ENCODE measurements at regions not wholly inside any gene's neighbourhood (a gene's known extent, or its start where the extent isn't known, plus 50 kb on each side); places are given as distances from the start of the nearest gene placed in this dataset.
A peak's percentile ranks its signal among the peaks of the same experiment; 100 is the strongest.
"Not testable (repeated sequence)": the region's sequence is repeated elsewhere in the genome, so short reads cannot be mapped to it uniquely, and the experiment has no call there.

DNA sequence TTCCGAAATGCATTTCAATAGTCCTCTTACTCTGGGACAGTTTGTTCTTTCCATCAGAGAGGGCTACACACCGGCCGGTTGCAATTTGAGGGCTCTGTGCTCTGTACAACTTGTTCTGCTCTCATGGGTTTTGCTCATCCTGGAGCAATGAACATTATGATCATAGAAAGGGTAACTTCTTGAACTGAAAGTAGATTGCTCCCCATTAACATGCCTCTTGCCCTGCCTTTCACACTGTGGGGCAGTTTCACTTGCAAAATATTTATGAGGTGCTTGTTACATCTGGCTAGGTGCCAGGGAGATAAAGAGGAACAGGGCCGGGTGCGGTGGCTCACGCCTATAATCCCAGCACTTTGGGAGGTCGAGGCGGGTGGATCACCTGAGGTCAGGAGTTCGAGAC, 97.3 kb upstream of the MPP7 start:
- H3K27me3 ChIP-seq (ENCODE audit: control insufficient read depth in 3 of 3, insufficient read depth in 3 of 3, low read length in 3 of 3), result no peaks in the 10 kb centered on the region
- peaks cover 3 to 20% (median 6%) of the 10 kb centered on the region in 3 donors for H3K4me1 ChIP-seq (ENCODE audit: control insufficient read depth in 3 of 3, insufficient read depth in 2 of 3, low read depth in 1 of 3, low read length in 2 of 3)
- DNase-seq (peak; percentile 85 to 97), FAIRE-seq (no peak)
- H3K36me3 ChIP-seq (ENCODE audit: control insufficient read depth in 3 of 3, insufficient read depth in 2 of 3, low read depth in 1 of 3, low read length in 3 of 3), result no peaks in the 10 kb centered on the region
- 4 to 57% (median 31%) methylated on average over 8 to 9 of the region's 9 CpGs for WGBS, 3 donors
- H3K4me3 ChIP-seq (ENCODE audit: low read depth in 1 of 3, low read length in 3 of 3), result no peak overlapping the region
- H3K9me3 ChIP-seq (ENCODE audit: control insufficient read depth in 2 of 2, insufficient read depth in 1 of 2, low read depth in 1 of 2, low read length in 1 of 2), result no peaks in the 10 kb centered on the region
- H3K27ac ChIP-seq (ENCODE audit: low read depth in 1 of 3, low read length in 2 of 3), result peak overlapping the region; percentile 19 to 81 (median 70)

GRCh38 chr10:28400681-28401080, 97.8 kb upstream of the MPP7 start:
- no peak for FAIRE-seq
- H3K4me1 ChIP-seq (ENCODE audit: control insufficient read depth in 3 of 3, insufficient read depth in 2 of 3, low read depth in 1 of 3, low read length in 2 of 3), result peaks cover 3 to 20% (median 6%) of the 10 kb centered on the region in 3 donors
- 40 to 85% (median 70%) methylated on average over 5 of the region's 5 CpGs for WGBS, 3 donors

DNA sequence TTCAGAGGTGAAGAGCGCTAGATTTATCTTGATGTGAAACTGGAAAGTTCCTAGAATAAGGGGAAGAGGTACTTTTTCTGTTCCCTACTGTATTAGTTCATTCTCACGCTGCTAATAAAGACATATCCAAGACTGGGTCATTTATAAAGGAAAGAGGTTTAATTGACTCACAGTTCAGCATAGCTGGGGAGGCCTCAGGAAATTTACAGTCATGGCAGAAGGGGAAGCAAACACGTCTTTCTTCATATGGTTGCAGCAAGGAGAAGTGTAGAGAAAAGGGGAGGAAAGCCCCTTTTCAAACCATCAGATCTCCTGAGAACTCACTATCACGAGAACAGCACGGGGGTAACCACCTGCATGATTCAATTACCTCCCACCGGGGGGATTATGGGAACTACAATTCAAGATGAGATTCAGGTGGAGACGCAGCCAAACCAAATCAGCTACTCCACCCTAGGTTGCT, 99.8 kb upstream of the MPP7 start:
- not testable (repeated sequence) for H3K4me3 ChIP-seq (ENCODE audit: low read depth in 1 of 3, low read length in 3 of 3); H3K27ac ChIP-seq (ENCODE audit: low read depth in 1 of 3, low read length in 2 of 3); H3K9me3 ChIP-seq (ENCODE audit: control insufficient read depth in 2 of 2, insufficient read depth in 1 of 2, low read depth in 1 of 2, low read length in 1 of 2); H3K27me3 ChIP-seq (ENCODE audit: control insufficient read depth in 3 of 3, insufficient read depth in 3 of 3, low read length in 3 of 3); FAIRE-seq; H3K36me3 ChIP-seq (ENCODE audit: control insufficient read depth in 3 of 3, insufficient read depth in 2 of 3, low read depth in 1 of 3, low read length in 3 of 3); DNase-seq
- 68 to 87% (median 72%) methylated on average over 7 of the region's 7 CpGs for WGBS, 3 donors
- H3K4me1 ChIP-seq (ENCODE audit: control insufficient read depth in 3 of 3, insufficient read depth in 2 of 3, low read depth in 1 of 3, low read length in 2 of 3), result peaks cover 3 to 20% (median 6%) of the 10 kb centered on the region in 3 donors

More at GRCh38 chr10:28400681-28401080, 97.8 kb upstream of the MPP7 start:
- no peak for DNase-seq
- no peak overlapping the region for H3K4me3 ChIP-seq (ENCODE audit: low read depth in 1 of 3, low read length in 3 of 3)
- H3K27me3 ChIP-seq (ENCODE audit: control insufficient read depth in 3 of 3, insufficient read depth in 3 of 3, low read length in 3 of 3), result no peaks in the 10 kb centered on the region
- no peak overlapping the region for H3K27ac ChIP-seq (ENCODE audit: low read depth in 1 of 3, low read length in 2 of 3)
- H3K36me3 ChIP-seq (ENCODE audit: control insufficient read depth in 3 of 3, insufficient read depth in 2 of 3, low read depth in 1 of 3, low read length in 3 of 3), result no peaks in the 10 kb centered on the region
- H3K9me3 ChIP-seq (ENCODE audit: control insufficient read depth in 2 of 2, insufficient read depth in 1 of 2, low read depth in 1 of 2, low read length in 1 of 2), result no peaks in the 10 kb centered on the region

DNA sequence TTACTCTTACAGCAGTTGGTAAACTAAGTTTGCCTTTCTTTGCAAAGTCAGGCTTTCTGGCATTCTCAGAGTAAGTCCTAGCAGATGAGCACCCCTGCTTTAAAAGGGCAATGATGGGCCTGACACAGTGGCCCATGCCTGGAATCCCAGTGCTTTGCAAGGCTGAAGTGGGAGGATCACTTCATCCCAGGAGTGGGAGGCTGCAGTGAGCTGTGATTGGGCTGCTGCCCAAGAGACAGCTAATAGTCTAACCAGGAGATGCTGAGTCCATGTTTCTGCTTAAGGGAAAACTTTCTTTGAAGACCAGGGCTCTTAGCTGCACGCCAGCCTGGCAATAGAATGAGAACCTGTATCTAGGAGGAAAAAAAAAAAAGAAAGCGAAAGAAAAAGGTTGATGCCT, 100.2 kb upstream of the MPP7 start:
- Histone ChIP-seq H3K4me3 (ENCODE audit: low read depth in 1 of 3, low read length in 3 of 3) (no peak overlapping the region), H3K9me3 (ENCODE audit: control insufficient read depth in 2 of 2, insufficient read depth in 1 of 2, low read depth in 1 of 2, low read length in 1 of 2) (no peaks in the 10 kb centered on the region), H3K4me1 (ENCODE audit: control insufficient read depth in 3 of 3, insufficient read depth in 2 of 3, low read depth in 1 of 3, low read length in 2 of 3) (peaks cover 3 to 20% (median 6%) of the 10 kb centered on the region in 3 donors), H3K36me3 (ENCODE audit: control insufficient read depth in 3 of 3, insufficient read depth in 2 of 3, low read depth in 1 of 3, low read length in 3 of 3) (no peaks in the 10 kb centered on the region), H3K27ac (ENCODE audit: low read depth in 1 of 3, low read length in 2 of 3) (peak overlapping the region in 1 of 3 donors; percentile 8), H3K27me3 (ENCODE audit: control insufficient read depth in 3 of 3, insufficient read depth in 3 of 3, low read length in 3 of 3) (no peaks in the 10 kb centered on the region)
- FAIRE-seq (no peak), DNase-seq (no peak)
- WGBS, 3 donors, result 91 to 100% (median 95%) methylated on average over 2 of the region's 2 CpGs

DNA sequence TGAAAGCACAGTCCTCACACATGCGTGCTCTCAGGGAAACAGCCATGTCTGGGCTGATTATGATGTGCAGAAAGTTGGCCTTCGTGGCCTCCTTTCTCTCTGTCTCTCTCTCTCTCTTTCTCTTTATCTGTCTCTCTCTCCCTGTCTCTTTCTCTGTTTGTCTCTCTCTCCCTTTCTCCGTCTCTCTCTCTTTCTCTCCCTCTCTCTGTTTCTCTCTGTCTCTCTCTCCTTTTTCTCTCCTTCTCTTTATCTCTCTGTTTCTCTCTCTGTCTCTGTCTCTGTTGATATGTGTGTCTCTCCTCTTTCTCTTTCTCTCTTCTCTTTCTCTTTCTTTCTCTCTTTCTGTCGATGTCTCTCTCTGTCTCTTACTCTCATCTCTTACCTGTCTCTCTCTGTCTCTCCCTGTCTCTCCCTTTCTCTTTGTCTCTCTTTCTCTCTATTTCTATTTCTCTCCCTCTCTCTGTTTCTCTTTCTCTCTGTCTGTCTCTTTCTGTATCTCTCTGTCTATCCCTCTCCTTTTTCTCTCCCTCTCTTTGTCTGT, 105.4 kb upstream of the MPP7 start:
- Histone ChIP-seq H3K27me3 (ENCODE audit: control insufficient read depth in 3 of 3, insufficient read depth in 3 of 3, low read length in 3 of 3) (no peaks in the 10 kb centered on the region), H3K4me1 (ENCODE audit: control insufficient read depth in 3 of 3, insufficient read depth in 2 of 3, low read depth in 1 of 3, low read length in 2 of 3) (peaks cover 0 to 6% (median 0%) of the 10 kb centered on the region in 3 donors), H3K9me3 (ENCODE audit: control insufficient read depth in 2 of 2, insufficient read depth in 1 of 2, low read depth in 1 of 2, low read length in 1 of 2) (no peaks in the 10 kb centered on the region), H3K4me3 (ENCODE audit: low read depth in 1 of 3, low read length in 3 of 3) (no peak overlapping the region), H3K36me3 (ENCODE audit: control insufficient read depth in 3 of 3, insufficient read depth in 2 of 3, low read depth in 1 of 3, low read length in 3 of 3) (no peaks in the 10 kb centered on the region), H3K27ac (ENCODE audit: low read depth in 1 of 3, low read length in 2 of 3) (no peak overlapping the region)
- 87 to 89% (median 88%) methylated on average over 4 of the region's 4 CpGs for WGBS, 3 donors
- FAIRE-seq, result no peak
- DNase-seq, result no peak

GRCh38 chr10:28410420-28411135, 107.7 kb upstream of the MPP7 start:
- DNase-seq (peak in 1 of 2 donors; percentile 79), FAIRE-seq (no peak)
- H3K4me3 ChIP-seq (ENCODE audit: low read depth in 1 of 3, low read length in 3 of 3), result no peak overlapping the region
- H3K4me1 ChIP-seq (ENCODE audit: control insufficient read depth in 3 of 3, insufficient read depth in 2 of 3, low read depth in 1 of 3, low read length in 2 of 3), result peaks cover 0 to 6% (median 0%) of the 10 kb centered on the region in 3 donors
- H3K9me3 ChIP-seq (ENCODE audit: control insufficient read depth in 2 of 2, insufficient read depth in 1 of 2, low read depth in 1 of 2, low read length in 1 of 2), result peaks cover 0 to 2% of the 10 kb centered on the region in 2 donors
- H3K27me3 ChIP-seq (ENCODE audit: control insufficient read depth in 3 of 3, insufficient read depth in 3 of 3, low read length in 3 of 3), result no peaks in the 10 kb centered on the region
- 11 to 26% (median 18%) methylated on average over 4 of the region's 4 CpGs for WGBS, 3 donors
- no peaks in the 10 kb centered on the region for H3K36me3 ChIP-seq (ENCODE audit: control insufficient read depth in 3 of 3, insufficient read depth in 2 of 3, low read depth in 1 of 3, low read length in 3 of 3)
- no peak overlapping the region for H3K27ac ChIP-seq (ENCODE audit: low read depth in 1 of 3, low read length in 2 of 3)

- H3K9me3 ChIP-seq (ENCODE audit: control insufficient read depth in 2 of 2, insufficient read depth in 1 of 2, low read depth in 1 of 2, low read length in 1 of 2), result peaks cover 0 to 2% of the 10 kb centered on the region in 2 donors
- no peaks in the 10 kb centered on the region for H3K36me3 ChIP-seq (ENCODE audit: control insufficient read depth in 3 of 3, insufficient read depth in 2 of 3, low read depth in 1 of 3, low read length in 3 of 3)
- peaks cover 0 to 6% (median 0%) of the 10 kb centered on the region in 3 donors for H3K4me1 ChIP-seq (ENCODE audit: control insufficient read depth in 3 of 3, insufficient read depth in 2 of 3, low read depth in 1 of 3, low read length in 2 of 3)
- no peaks in the 10 kb centered on the region for H3K27me3 ChIP-seq (ENCODE audit: control insufficient read depth in 3 of 3, insufficient read depth in 3 of 3, low read length in 3 of 3)
- no peak overlapping the region for H3K4me3 ChIP-seq (ENCODE audit: low read depth in 1 of 3, low read length in 3 of 3)
- DNase-seq, result peak in 1 of 2 donors; percentile 56
- WGBS, 3 donors, result 54 to 81% (median 63%) methylated on average over 6 of the region's 6 CpGs
- no peak overlapping the region for H3K27ac ChIP-seq (ENCODE audit: low read depth in 1 of 3, low read length in 2 of 3)
- no peak for FAIRE-seq
Measured at GRCh38 chr10:28411136-28411460, 108.2 kb upstream of the MPP7 start.

GRCh38 chr10:28411648-28412047, 108.8 kb upstream of the MPP7 start:
- no peak for FAIRE-seq
- WGBS, 3 donors, result 56 to 65% (median 58%) methylated on average over 4 of the region's 4 CpGs
- H3K9me3 ChIP-seq (ENCODE audit: control insufficient read depth in 2 of 2, insufficient read depth in 1 of 2, low read depth in 1 of 2, low read length in 1 of 2), result peaks cover 0 to 2% of the 10 kb centered on the region in 2 donors

More at GRCh38 chr10:28411648-28412047, 108.8 kb upstream of the MPP7 start:
- peaks cover 0 to 6% (median 0%) of the 10 kb centered on the region in 3 donors for H3K4me1 ChIP-seq (ENCODE audit: control insufficient read depth in 3 of 3, insufficient read depth in 2 of 3, low read depth in 1 of 3, low read length in 2 of 3)
- H3K36me3 ChIP-seq (ENCODE audit: control insufficient read depth in 3 of 3, insufficient read depth in 2 of 3, low read depth in 1 of 3, low read length in 3 of 3), result no peaks in the 10 kb centered on the region
- peak in 1 of 2 donors; percentile 19 for DNase-seq
- no peak overlapping the region for H3K4me3 ChIP-seq (ENCODE audit: low read depth in 1 of 3, low read length in 3 of 3)
- H3K27ac ChIP-seq (ENCODE audit: low read depth in 1 of 3, low read length in 2 of 3), result no peak overlapping the region
- H3K27me3 ChIP-seq (ENCODE audit: control insufficient read depth in 3 of 3, insufficient read depth in 3 of 3, low read length in 3 of 3), result no peaks in the 10 kb centered on the region
